Gastrocnemius medialis (tissue), 4 donors: ENCODE measurements at regions not wholly inside any gene's neighbourhood (a gene's known extent, or its start where the extent isn't known, plus 50 kb on each side); places are given as distances from the start of the nearest gene placed in this dataset.

Source experiments
- ATAC-seq, 2 donors: fragments of 150-250 bp; one replicate each; pipeline ENCODE4 v1.9.1; 2016
- DNase-seq, 2 donors: peaks; one replicate each; pipeline ENCODE4 v3.0.0-alpha.2; 2019
- H3K27ac ChIP-seq, 4 donors: fragments of 200-600 bp; sonication (generic); 1 replicate in 1 of 4; 2 replicates in 3 of 4; pipeline ENCODE4 v1.5.1; 2016 to 2018; ENCODE audit warnings: mild to moderate bottlenecking in 2 of 4, moderate library complexity in 1 of 4
- H3K27me3 ChIP-seq, 3 donors: fragments of 200-600 bp; sonication (generic) in 2 of 3; 1 replicate in 1 of 3; 2 replicates in 2 of 3; pipeline versions ENCODE4 v1.5.1 to v1.6.0; 2016 to 2019; ENCODE audit warnings: mild to moderate bottlenecking in 1 of 3, moderate library complexity in 1 of 3
- H3K36me3 ChIP-seq, 2 donors: fragments of 200-600 bp; sonication (generic) in 1 of 2; one replicate each; pipeline ENCODE4 v1.5.1; 2017 to 2018
- H3K4me1 ChIP-seq, 2 donors: fragments of 200-600 bp; sonication (generic) in 1 of 2; one replicate each; pipeline ENCODE4 v1.5.1; 2016 to 2017; ENCODE audit warnings: mild to moderate bottlenecking in 2 of 2
- H3K4me3 ChIP-seq, 4 donors: fragments of 200-600 bp; sonication (generic) in 3 of 4; 1 replicate in 1 of 4; 2 replicates in 3 of 4; pipeline ENCODE4 v1.5.1; 2016 to 2019; ENCODE audit warnings: mild to moderate bottlenecking in 2 of 4
- H3K9me3 ChIP-seq, 3 donors: fragments of 200-600 bp; sonication (generic) in 2 of 3; 1 replicate in 1 of 3; 2 replicates in 2 of 3; pipeline ENCODE4 v1.5.1; 2016 to 2019
- POLR2A ChIP-seq, 2 donors: fragments of 450-650 bp; IDR thresholded peaks; one replicate each; pipeline ENCODE4 v1.6.1; 2017; ENCODE audit warnings: antibody characterized with exemption in 2 of 2, mild to moderate bottlenecking in 2 of 2, moderate library complexity in 2 of 2
- in situ Hi-C, 4 donors: fragments of 200-750 bp; cut with MboI; loops; one replicate each; pipeline versions ENCODE4 v1.15.0 to v1.8.0; 2017; ENCODE audit warnings: low sequenced_read_pairs in 4 of 4
- intact Hi-C: fragments of 100-400 bp; cut with DNase I; formaldehyde crosslinking; loops from one replicate; pipeline ENCODE4 v1.15.1; 2023; ENCODE audit warnings: low total_unique reads
- TF ChIP-seq, protein P1 (sequence below), 5 experiments: fragments of 450-650 bp in 3 of 5; fragments of 200-600 bp in 2 of 5; sonication (generic) in 2 of 5; IDR thresholded peaks in 4 of 5; conservative IDR thresholded peaks in 1 of 5; 1 replicate in 4 of 5; 2 replicates in 1 of 5; pipeline ENCODE4 v1.5.1; 2016 to 2019; ENCODE audit warnings: antibody characterized with exemption in 5 of 5, mild to moderate bottlenecking in 3 of 5, moderate library complexity in 3 of 5

DNA sequence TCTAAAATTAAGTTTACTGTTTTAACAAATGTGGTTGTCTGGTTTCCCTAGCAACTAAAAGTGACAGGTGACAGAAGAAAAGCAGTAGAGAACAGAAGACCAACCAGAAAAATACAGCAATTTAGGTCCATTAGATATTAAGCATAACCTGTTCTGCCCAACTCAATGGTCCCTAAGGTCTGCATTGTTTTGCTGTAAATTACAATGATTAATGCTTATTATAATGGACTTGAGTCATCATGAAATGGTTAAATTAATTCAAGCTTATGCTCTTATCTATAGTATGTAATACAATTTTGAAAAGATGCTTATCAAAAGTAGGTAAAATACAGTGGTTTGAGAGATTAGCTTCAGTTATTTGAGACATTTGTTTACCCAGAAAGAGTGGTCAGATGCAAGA lies 378.0 kb downstream of the GRB14 start:
- no peaks in the 10 kb centered on the region for H3K9me3 ChIP-seq
- intact Hi-C loops, result no loop called here
- TF ChIP-seq, protein P1, sequence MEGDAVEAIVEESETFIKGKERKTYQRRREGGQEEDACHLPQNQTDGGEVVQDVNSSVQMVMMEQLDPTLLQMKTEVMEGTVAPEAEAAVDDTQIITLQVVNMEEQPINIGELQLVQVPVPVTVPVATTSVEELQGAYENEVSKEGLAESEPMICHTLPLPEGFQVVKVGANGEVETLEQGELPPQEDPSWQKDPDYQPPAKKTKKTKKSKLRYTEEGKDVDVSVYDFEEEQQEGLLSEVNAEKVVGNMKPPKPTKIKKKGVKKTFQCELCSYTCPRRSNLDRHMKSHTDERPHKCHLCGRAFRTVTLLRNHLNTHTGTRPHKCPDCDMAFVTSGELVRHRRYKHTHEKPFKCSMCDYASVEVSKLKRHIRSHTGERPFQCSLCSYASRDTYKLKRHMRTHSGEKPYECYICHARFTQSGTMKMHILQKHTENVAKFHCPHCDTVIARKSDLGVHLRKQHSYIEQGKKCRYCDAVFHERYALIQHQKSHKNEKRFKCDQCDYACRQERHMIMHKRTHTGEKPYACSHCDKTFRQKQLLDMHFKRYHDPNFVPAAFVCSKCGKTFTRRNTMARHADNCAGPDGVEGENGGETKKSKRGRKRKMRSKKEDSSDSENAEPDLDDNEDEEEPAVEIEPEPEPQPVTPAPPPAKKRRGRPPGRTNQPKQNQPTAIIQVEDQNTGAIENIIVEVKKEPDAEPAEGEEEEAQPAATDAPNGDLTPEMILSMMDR (IDR thresholded peaks at IDR 0.05 in 4 of 5, conservative IDR thresholded peaks at IDR 0.05 in 1 of 5), result no peak
- TF ChIP-seq POLR2A (IDR thresholded peaks at IDR 0.05), result no peak
- ATAC-seq (no peak), DNase-seq (no peak)
- in situ Hi-C loops, result no loop called here
- H3K27me3 ChIP-seq, result no peaks in the 10 kb centered on the region
- no peaks in the 10 kb centered on the region for H3K36me3 ChIP-seq
- H3K27ac ChIP-seq, result no peak overlapping the region
- H3K4me1 ChIP-seq, result no peaks in the 10 kb centered on the region
- H3K4me3 ChIP-seq, result no peak overlapping the region

DNA sequence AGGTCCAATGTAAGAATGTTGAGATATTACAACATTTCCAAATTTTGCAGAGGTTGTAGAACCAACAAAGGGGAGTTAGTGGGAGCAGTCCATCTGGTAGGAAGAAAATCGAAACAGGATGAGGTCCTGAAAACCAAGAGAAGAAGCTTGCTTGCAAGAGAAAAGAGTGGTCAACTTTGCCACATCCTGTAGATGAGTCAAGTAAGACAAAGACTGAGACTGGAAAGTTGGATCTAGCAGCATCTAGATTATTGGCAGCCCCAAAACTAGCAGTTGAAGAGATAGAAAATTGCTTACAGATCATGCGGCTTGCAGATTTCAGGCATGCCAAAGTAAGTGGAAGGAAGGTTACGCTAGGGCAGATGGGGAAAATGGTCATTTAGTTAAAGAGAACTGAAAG lies 378.9 kb downstream of the GRB14 start:
- in situ Hi-C loops, result no loop called here
- intact Hi-C loops, result no loop called here
- Histone ChIP-seq H3K27me3 (no peaks in the 10 kb centered on the region), H3K9me3 (no peaks in the 10 kb centered on the region), H3K27ac (no peak overlapping the region), H3K4me1 (no peaks in the 10 kb centered on the region), H3K4me3 (no peak overlapping the region), H3K36me3 (no peaks in the 10 kb centered on the region)
- ATAC-seq (no peak), DNase-seq (no peak)
- TF ChIP-seq, protein P1 (IDR thresholded peaks at IDR 0.05 in 4 of 5, conservative IDR thresholded peaks at IDR 0.05 in 1 of 5), result no peak
- no peak for TF ChIP-seq POLR2A (IDR thresholded peaks at IDR 0.05)

DNA sequence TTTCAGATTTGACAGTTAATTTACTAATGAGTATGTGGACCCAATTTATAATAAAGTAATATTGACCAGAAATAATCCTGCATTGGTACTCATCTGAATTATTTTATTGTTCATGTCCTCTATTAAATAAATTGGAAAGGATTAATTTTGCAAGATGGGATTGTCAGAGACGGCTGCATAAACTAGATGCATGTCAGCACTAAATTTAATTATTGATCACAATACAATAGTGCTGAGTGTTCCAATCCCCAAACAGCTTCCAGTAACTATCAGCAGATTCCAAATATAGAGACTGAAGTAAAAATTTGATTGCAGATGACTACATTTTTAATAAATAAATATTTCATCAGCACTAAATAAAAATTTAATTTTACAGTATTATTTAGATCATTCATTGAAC lies 387.2 kb downstream of the GRB14 start:
- intact Hi-C loops, result no loop called here
- no peaks in the 10 kb centered on the region for H3K4me1 ChIP-seq
- H3K4me3 ChIP-seq, result no peak overlapping the region
- TF ChIP-seq, protein P1 (IDR thresholded peaks at IDR 0.05 in 4 of 5, conservative IDR thresholded peaks at IDR 0.05 in 1 of 5), result no peak
- TF ChIP-seq POLR2A (IDR thresholded peaks at IDR 0.05), result no peak
- no peak overlapping the region for H3K27ac ChIP-seq
- no peaks in the 10 kb centered on the region for H3K9me3 ChIP-seq
- H3K27me3 ChIP-seq, result no peaks in the 10 kb centered on the region
- no peaks in the 10 kb centered on the region for H3K36me3 ChIP-seq
- DNase-seq (no peak), ATAC-seq (no peak)
- in situ Hi-C loops, result no loop called here

DNA sequence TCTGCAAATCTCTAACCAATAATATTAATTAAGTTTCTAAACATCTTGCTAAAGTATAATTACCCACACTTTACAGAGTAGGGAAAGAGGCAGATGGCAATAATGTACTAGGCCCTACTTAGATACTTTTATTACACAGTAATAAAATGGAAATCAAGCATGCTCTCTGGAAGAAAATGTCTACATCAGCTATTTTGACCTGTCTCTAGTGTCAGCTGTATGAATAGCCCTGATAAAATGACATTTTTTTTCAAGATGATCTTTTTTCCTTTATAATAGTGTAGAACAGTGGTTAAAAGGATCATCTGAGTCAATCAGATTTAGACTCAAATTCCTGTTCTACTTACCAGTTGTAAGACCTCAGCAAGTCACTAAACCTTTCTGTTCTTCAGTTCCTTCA lies 397.3 kb downstream of the GRB14 start:
- DNase-seq (no peak), ATAC-seq (no peak)
- in situ Hi-C loops (no loop called here), intact Hi-C loops (no loop called here)
- no peaks in the 10 kb centered on the region for H3K9me3 ChIP-seq
- no peaks in the 10 kb centered on the region for H3K36me3 ChIP-seq
- no peaks in the 10 kb centered on the region for H3K27me3 ChIP-seq
- no peak overlapping the region for H3K4me3 ChIP-seq
- no peak overlapping the region for H3K27ac ChIP-seq
- TF ChIP-seq, protein P1 (IDR thresholded peaks at IDR 0.05 in 4 of 5, conservative IDR thresholded peaks at IDR 0.05 in 1 of 5), result no peak
- no peak for TF ChIP-seq POLR2A (IDR thresholded peaks at IDR 0.05)
- H3K4me1 ChIP-seq, result no peaks in the 10 kb centered on the region

DNA sequence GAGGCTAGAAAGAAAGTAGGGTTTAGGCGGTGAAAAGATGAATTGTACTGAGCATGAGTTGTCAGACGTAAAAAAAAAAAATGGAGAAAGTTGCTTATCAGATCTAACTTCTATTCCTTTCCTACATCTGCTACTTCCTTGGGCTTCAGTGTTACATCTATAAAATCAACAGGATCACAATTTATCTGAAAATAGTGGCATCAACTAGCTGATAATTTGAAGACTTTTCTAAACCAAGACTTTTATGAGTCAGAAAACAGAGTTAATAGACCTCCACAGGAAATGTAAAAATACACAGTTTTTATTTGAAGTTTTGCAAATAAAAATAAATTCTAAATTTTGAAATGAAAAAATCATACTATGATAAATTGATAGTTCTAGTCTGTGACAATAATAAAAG lies 399.8 kb downstream of the GRB14 start:
- TF ChIP-seq, protein P1 (IDR thresholded peaks at IDR 0.05 in 4 of 5, conservative IDR thresholded peaks at IDR 0.05 in 1 of 5), result no peak
- TF ChIP-seq POLR2A (IDR thresholded peaks at IDR 0.05), result no peak
- no peaks in the 10 kb centered on the region for H3K27me3 ChIP-seq
- in situ Hi-C loops, result no loop called here
- no peak overlapping the region for H3K4me3 ChIP-seq
- H3K9me3 ChIP-seq, result no peaks in the 10 kb centered on the region
- no peaks in the 10 kb centered on the region for H3K4me1 ChIP-seq
- ATAC-seq, result no peak
- no peak for DNase-seq
- intact Hi-C loops, result no loop called here
- no peaks in the 10 kb centered on the region for H3K36me3 ChIP-seq
- no peak overlapping the region for H3K27ac ChIP-seq
